Small intestine (tissue), 7 donors: ENCODE measurements at regions not wholly inside any gene's neighbourhood (a gene's known extent, or its start where the extent isn't known, plus 50 kb on each side); places are given as distances from the start of the nearest gene placed in this dataset.

Experiments
- DNase-seq, 2 donors: peaks; one replicate each; pipeline versions ENCODE4 v3.0.0 to v3.0.0-alpha.2; 2013
- FAIRE-seq: peaks from 2 replicates; lab custom pipeline; 2012; peaks lifted over from hg19 to GRCh38; lab: Jason Lieb, UNC
- H3K27ac ChIP-seq, 3 donors: one replicate each; pipeline ENCODE4 v1.5.1; 2013; ENCODE audit warnings: low read length in 2 of 3, mild to moderate bottlenecking in 2 of 3, control low read depth in 1 of 3, inconsistent platforms in 1 of 3, low read depth in 1 of 3, moderate library complexity in 1 of 3
- H3K27me3 ChIP-seq, 3 donors: one replicate each; pipeline ENCODE4 v1.6.1; 2013; ENCODE audit warnings: low read length in 3 of 3, inconsistent platforms in 1 of 3; ENCODE audit not compliant: control insufficient read depth in 3 of 3, insufficient read depth in 3 of 3
- H3K36me3 ChIP-seq, 3 donors: one replicate each; pipeline ENCODE4 v1.6.1; 2013; ENCODE audit warnings: low read length in 3 of 3, inconsistent platforms in 1 of 3, low read depth in 1 of 3, mild to moderate bottlenecking in 1 of 3, moderate library complexity in 1 of 3; ENCODE audit not compliant: control insufficient read depth in 3 of 3, insufficient read depth in 2 of 3
- H3K4me1 ChIP-seq, 3 donors: one replicate each; pipeline ENCODE4 v1.6.1; 2013; ENCODE audit warnings: low read length in 2 of 3, inconsistent platforms in 1 of 3, low read depth in 1 of 3, mild to moderate bottlenecking in 1 of 3, moderate library complexity in 1 of 3; ENCODE audit not compliant: control insufficient read depth in 3 of 3, insufficient read depth in 2 of 3
- H3K4me3 ChIP-seq, 3 donors: one replicate each; pipeline ENCODE4 v1.5.1; 2013; ENCODE audit warnings: low read length in 3 of 3, control low read depth in 1 of 3, inconsistent platforms in 1 of 3, low read depth in 1 of 3, mild to moderate bottlenecking in 1 of 3, moderate library complexity in 1 of 3
- H3K9me3 ChIP-seq, 2 donors: one replicate each; pipeline ENCODE4 v1.6.1; 2013; ENCODE audit warnings: low read depth in 1 of 2, low read length in 1 of 2; ENCODE audit not compliant: control insufficient read depth in 2 of 2, insufficient read depth in 1 of 2
- WGBS, 3 donors: extraction: QIAGEN DNeasy Blood & Tissue Kit; methylation state at CpG; one replicate each; pipeline ENCODE4 v1.1.7; 2013; 5-methylcytosine and 5-hydroxymethylcytosine counted together
- donor health status: healthy with polysubstance abuse.
- donor health status: control.
- donor health status: control.
- donor health status: Bipolar disorder and iron deficiency.
- donor health status: healthy.

DNA sequence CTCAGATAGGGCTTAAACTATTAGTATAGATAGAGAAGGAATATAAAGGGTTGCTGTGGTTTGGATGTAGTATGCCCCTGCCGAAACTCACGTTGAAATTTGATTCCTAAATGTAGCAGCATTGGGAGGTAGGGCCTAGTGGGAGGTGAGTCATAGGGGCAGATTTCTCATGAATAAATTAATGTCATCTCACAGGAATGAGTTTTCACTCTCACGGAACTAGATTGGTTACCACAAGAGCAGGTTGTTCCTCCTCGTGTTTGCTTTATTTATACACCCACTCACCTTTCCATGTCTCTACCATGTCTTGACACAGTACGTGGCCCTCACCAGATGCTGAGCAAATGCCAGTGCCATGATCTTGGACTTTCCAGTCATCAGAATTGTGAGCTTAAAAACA, 218.2 kb downstream of the RBM43 start:
- H3K9me3 ChIP-seq, result no peaks in the 10 kb centered on the region
- 74 to 84% (median 76%) methylated on average over 5 of the region's 5 CpGs for WGBS, 3 donors
- H3K4me1 ChIP-seq, result no peaks in the 10 kb centered on the region
- no peak overlapping the region for H3K4me3 ChIP-seq
- FAIRE-seq (no peak), DNase-seq (no peak)
- H3K27me3 ChIP-seq, result peaks cover 0 to 4% (median 0%) of the 10 kb centered on the region in 3 donors
- no peak overlapping the region for H3K27ac ChIP-seq
- H3K36me3 ChIP-seq, result no peaks in the 10 kb centered on the region

DNA sequence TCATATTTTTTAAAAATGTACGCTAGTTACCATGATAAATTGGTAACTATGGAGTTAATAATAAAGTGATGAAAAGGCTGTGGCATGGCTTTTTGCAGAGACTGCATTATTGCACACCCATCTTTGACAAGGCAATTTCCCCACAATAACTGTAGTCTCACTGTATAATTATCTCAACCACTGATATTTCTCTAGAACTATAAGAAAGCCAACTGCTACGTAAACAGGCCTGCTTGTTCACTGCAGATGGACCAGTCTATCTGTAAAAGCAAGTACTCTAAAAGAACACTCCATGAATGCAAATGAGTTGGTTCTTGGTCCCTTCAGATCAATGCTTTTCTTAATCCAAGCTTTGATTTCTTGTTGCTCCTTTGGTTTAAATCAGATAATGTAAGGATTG, 218.7 kb downstream of the RBM43 start:
- no peaks in the 10 kb centered on the region for H3K4me1 ChIP-seq
- DNase-seq (no peak), FAIRE-seq (no peak)
- no peak overlapping the region for H3K4me3 ChIP-seq
- H3K27me3 ChIP-seq, result peaks cover 0 to 4% (median 0%) of the 10 kb centered on the region in 3 donors
- H3K27ac ChIP-seq, result no peak overlapping the region
- no peaks in the 10 kb centered on the region for H3K9me3 ChIP-seq
- WGBS, 3 donors, result 85 to 92% (median 85%) methylated on average over 2 of the region's 2 CpGs
- H3K36me3 ChIP-seq, result no peaks in the 10 kb centered on the region

DNA sequence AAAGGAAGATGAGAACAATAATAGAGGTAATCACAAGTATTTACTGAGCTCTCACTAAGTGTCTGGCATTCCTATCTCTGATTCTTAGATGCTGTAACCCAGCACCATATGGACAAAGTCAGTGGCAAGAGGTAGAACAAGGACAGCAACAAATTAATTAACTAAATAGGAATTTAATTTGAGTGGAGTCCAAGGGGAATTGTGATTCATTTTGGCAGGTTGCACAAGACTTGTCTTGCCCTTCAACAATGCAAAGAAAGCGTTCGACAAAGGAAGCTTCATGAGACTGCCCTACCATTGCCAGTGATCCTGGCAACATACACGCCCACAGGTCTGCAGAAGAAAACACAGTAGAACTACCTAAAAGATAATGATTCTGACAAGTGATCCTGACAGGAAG, 221.6 kb downstream of the RBM43 start:
- Histone ChIP-seq H3K36me3 (no peaks in the 10 kb centered on the region), H3K27me3 (peaks cover 0 to 4% (median 0%) of the 10 kb centered on the region in 3 donors), H3K27ac (no peak overlapping the region), H3K4me1 (no peaks in the 10 kb centered on the region), H3K9me3 (no peaks in the 10 kb centered on the region), H3K4me3 (no peak overlapping the region)
- DNase-seq (no peak), FAIRE-seq (no peak)
- 73 to 85% (median 84%) methylated on average over 3 of the region's 3 CpGs for WGBS, 3 donors

DNA sequence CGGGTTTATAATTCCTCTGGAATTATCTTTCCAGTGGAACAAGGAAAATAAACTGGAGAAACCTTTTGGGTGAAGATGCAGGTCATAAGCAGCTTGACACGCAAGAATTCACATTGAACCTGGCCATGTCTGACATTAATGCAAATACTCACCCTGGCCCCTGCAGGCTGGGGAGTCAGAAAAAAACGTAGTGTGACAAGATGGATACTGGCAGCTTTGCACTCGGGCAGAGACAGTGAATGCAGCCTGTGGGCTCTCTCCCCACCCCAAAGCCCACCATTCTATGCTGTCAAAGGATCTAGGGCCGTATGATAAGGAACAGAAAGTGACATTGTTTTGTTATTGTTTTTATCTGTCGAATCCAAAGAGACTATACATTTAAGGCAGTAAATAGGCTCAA, 223.1 kb downstream of the RBM43 start:
- WGBS, 3 donors, result 62 to 77% (median 65%) methylated on average over 6 of the region's 6 CpGs
- Histone ChIP-seq H3K27ac (no peak overlapping the region), H3K4me3 (no peak overlapping the region), H3K27me3 (peaks cover 0 to 4% (median 0%) of the 10 kb centered on the region in 3 donors), H3K9me3 (no peaks in the 10 kb centered on the region), H3K4me1 (no peaks in the 10 kb centered on the region), H3K36me3 (no peaks in the 10 kb centered on the region)
- FAIRE-seq (no peak), DNase-seq (no peak)

DNA sequence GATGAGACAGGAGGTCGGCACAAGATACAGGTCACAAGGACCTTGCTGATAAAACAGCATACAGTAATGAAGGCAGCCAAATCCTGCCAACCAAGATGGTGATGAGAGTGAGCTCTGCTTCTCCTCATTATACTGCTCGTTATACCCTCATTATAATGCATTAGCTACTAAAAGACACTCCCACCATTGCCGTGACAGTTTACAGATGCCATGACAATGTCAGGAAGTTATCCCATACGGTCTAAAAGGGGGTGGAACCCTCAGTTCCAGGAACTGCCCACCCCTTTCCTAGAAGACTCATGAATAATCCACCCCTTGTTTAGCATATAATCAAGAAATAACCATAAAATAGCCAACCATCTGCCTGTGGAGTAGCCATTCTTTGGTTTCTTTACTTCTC, 224.2 kb downstream of the RBM43 start:
- H3K27ac ChIP-seq, result no peak overlapping the region
- H3K4me1 ChIP-seq, result no peaks in the 10 kb centered on the region
- WGBS, 3 donors, result 58 to 64% (median 60%) methylated on average over 4 of the region's 4 CpGs
- H3K9me3 ChIP-seq, result no peaks in the 10 kb centered on the region
- FAIRE-seq (no peak), DNase-seq (no peak)
- peaks cover 0 to 4% (median 0%) of the 10 kb centered on the region in 3 donors for H3K27me3 ChIP-seq
- no peaks in the 10 kb centered on the region for H3K36me3 ChIP-seq
- H3K4me3 ChIP-seq, result no peak overlapping the region

DNA sequence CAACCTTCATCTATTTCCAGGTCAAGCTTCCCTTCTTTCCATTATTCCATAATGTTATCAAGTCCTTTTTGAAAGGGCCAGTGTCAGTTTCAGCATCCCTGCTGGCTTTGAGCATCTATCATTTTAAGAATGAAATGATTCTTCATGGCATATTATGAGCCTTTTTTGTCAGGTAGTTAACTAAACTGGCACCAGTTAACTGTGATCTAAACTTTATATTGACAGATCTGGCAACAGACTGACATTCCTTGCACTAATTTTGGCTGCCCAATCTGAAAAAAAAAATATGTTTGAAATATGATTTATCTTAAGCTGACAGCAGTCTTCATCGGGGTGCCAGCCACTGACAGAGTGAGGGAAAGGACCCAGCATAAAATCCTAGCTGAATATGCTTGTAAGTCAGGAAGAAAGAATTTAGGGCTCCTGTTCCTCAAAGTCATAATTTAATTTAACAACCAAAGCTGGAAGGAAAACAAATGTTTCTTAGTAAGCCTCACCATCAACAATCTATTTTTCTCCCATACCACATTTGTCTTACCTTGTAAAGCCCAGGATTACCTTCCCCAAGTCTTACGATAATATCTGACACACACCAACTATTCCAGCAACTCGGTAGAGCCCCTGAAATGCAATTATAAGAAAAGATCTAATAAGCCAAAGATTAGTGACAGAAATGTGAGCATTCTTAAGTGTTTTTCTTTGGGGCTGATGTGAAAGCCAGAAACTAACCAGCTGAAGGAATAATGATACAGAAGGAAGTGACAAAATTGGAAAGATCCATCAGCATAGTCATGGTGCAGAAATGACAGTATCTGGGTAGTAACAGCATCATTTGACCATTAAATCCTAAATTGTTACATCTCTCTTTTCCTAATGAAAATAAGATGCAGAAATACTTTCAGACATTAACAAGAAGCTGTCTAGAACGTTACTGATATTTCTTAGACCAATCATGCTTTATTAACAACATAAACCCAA, 228.1 kb downstream of the RBM43 start:
- H3K27ac ChIP-seq, result no peak overlapping the region
- H3K4me1 ChIP-seq, result no peaks in the 10 kb centered on the region
- H3K27me3 ChIP-seq, result no peaks in the 10 kb centered on the region
- H3K4me3 ChIP-seq, result no peak overlapping the region
- DNase-seq (no peak), FAIRE-seq (no peak)
- 57 to 61% (median 60%) methylated on average over 4 of the region's 4 CpGs for WGBS, 3 donors
- H3K9me3 ChIP-seq, result no peaks in the 10 kb centered on the region
- H3K36me3 ChIP-seq, result no peaks in the 10 kb centered on the region

DNA sequence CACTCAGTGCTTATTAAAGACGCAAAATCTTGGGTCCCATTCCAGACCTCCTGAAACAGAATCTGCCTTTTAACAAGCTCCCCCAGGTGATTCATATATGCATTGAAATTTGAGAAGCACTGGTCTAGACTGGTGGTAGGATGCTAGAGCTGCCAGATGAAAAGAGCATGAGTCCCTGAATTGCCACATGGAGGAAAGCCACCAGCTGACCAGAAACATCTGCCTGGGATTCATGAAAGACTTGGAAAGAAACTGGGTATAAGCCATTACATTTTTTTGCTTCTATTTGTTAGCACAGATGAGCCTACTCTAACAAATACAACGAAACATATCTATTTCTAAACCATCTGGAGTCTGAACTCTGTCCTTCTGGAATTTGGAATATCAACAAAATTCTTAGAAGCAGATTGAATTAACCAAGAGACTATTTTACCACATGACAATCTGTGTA, 228.9 kb downstream of the RBM43 start:
- no peaks in the 10 kb centered on the region for H3K9me3 ChIP-seq
- H3K4me1 ChIP-seq, result no peaks in the 10 kb centered on the region
- H3K4me3 ChIP-seq, result no peak overlapping the region
- no peaks in the 10 kb centered on the region for H3K27me3 ChIP-seq
- DNase-seq (no peak), FAIRE-seq (no peak)
- no peaks in the 10 kb centered on the region for H3K36me3 ChIP-seq
- H3K27ac ChIP-seq, result no peak overlapping the region
- WGBS, 3 donors, result 45 to 56% (median 50%) methylated on average over 2 of the region's 2 CpGs

DNA sequence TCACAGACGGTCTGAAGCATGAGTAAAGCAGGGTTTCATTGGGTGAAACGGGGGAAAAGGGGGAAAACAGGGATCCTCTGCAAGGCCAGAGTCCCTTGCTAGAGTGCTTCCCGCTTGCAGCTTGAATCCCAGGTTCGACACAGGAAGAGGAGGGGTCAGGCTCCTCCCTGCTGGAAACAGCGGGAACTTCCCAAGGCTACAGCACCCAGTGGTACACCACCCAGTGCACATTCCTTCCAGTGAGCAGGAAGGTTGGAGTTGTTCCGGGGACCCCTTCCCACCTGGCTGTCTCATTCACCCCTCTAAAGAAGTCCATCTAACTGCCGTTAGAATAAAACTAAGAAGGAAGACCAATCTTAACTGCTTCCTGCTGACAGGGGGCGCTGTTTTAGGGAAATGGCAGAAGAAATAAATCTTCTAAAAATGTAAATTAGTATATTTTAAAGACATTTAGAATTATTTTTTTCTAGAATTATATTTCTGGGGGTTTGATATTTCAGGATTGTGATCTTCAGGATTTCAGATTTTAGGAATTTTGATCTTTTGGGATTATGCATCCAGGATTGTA, 230.9 kb downstream of the RBM43 start:
- no peaks in the 10 kb centered on the region for H3K36me3 ChIP-seq
- no peak overlapping the region for H3K4me3 ChIP-seq
- no peaks in the 10 kb centered on the region for H3K27me3 ChIP-seq
- H3K9me3 ChIP-seq, result no peaks in the 10 kb centered on the region
- 84 to 89% (median 86%) methylated on average over 8 of the region's 8 CpGs for WGBS, 3 donors
- FAIRE-seq (no peak), DNase-seq (no peak)
- H3K27ac ChIP-seq, result no peak overlapping the region
- H3K4me1 ChIP-seq, result no peaks in the 10 kb centered on the region
